ENCODE measurements at regions not wholly inside any gene's neighbourhood (a gene's known extent, or its start where the extent isn't known, plus 50 kb on each side); places are given as distances from the start of the nearest gene placed in this dataset.
A peak's percentile ranks its signal among the peaks of the same experiment; 100 is the strongest.

- Histone ChIP-seq H3K4me1 (ENCODE audit: insufficient read depth, low read length, poor library complexity, severe bottlenecking) (peaks cover 7% of the 10 kb centered on the region), H3K36me3 (ENCODE audit: insufficient read depth, low read length, poor library complexity, severe bottlenecking) (no peaks in the 10 kb centered on the region), H3K9me3 (ENCODE audit: low read depth, low read length, poor library complexity, severe bottlenecking) (no peaks in the 10 kb centered on the region), H3K27ac (ENCODE audit: low read depth, low read length, poor library complexity, severe bottlenecking) (no peak overlapping the region), H3K27me3 (replicated peaks; ENCODE audit: insufficient read depth, low read depth, low read length, poor library complexity) (no peaks in the 10 kb centered on the region), H3K4me3 (ENCODE audit: low read depth, low read length, poor library complexity, severe bottlenecking) (no peak overlapping the region)
- DNase-seq (ENCODE audit: low spot score), result peak; percentile 62
- intact Hi-C loops (cut with micrococcal nuclease; ENCODE audit: unreplicated experiment), result loop anchor here (5.0 to 10.0 kb wide), 4 partner anchors 206 to 1234 kb away; no protein-coding TSS in a partner anchor
- CTCF ChIA-PET, result interaction anchor here (0.6 to 0.7 kb wide), 2 partner anchors 1121 to 1605 kb away, joined by 4 to 17 read pairs; no protein-coding TSS in a partner anchor
- POLR2A ChIA-PET (ENCODE audit: low non-redundant PET), result no interaction called here
- no TSS peak for BruUV-seq (replicated peaks)
- TF ChIP-seq EZH2 (IDR thresholded peaks at IDR 0.05; ENCODE audit: borderline replicate concordance, low read depth, low read length, poor library complexity, severe bottlenecking), result no peak
- peak; percentile 87 for TF ChIP-seq CTCF (conservative IDR thresholded peaks at IDR 0.05; ENCODE audit: low read depth, low read length)
These were observed 159.1 kb downstream of the CSNK1G3 start for GRCh38 chr5:123671042-123671441.
